ENCODE measurements at regions not wholly inside any gene's neighbourhood (a gene's known extent, or its start where the extent isn't known, plus 50 kb on each side); places are given as distances from the start of the nearest gene placed in this dataset.
"Not testable (repeated sequence)": the region's sequence is repeated elsewhere in the genome, so short reads cannot be mapped to it uniquely, and the experiment has no call there.

DNA sequence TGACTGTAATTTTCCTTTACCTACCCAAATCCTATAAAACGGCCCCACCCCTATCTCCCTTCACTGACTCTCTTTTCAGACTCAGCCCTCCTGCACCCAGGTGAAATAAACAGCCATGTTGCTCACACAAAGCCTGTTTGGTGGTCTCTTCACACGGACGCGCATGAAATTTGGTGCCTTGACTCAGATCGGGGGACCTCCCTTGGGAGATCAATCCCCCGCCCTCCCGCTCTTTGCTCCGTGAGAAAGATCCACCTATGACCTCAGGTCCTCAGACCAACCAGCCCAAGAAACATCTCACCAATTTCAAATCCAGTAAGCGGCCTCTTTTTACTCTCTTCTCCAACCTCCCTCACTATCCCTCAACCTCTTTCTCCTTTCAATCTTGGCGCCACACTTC lies 1344.7 kb upstream of the GOT2 start:
- not testable (repeated sequence) for DNase-seq

DNA sequence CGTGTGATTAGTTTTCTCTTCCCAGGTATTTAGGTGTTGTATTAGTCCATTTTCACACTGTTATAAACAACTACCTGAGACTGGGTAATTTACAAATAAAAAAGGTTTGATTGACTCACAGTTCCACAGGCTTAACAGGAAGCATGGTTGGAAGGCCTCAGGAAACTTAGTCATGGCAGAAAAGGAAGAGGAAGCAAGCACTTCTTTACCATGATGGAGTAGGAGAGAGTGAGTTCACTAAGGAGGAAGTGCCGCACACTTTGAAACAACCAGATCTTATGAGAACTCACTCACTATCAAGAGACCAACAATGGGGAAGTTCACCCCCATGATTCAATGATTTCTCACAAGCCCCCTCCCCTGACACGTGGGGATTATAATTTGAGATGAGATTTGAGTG lies 1343.7 kb upstream of the GOT2 start:
- DNase-seq: no peak

- DNase-seq: no peak
Measured at GRCh38 chr16:60074378-60074777, 1340.3 kb upstream of the GOT2 start.

GRCh38 chr16:60073376-60073775 lies 1339.3 kb upstream of the GOT2 start:
- no peak for DNase-seq

- no peak for DNase-seq
Measured at GRCh38 chr16:60064026-60064425, 1329.9 kb upstream of the GOT2 start.

- no peak for DNase-seq
Measured at GRCh38 chr16:60061396-60061795, 1327.3 kb upstream of the GOT2 start.

GRCh38 chr16:60060731-60061130 lies 1326.6 kb upstream of the GOT2 start:
- DNase-seq: no peak

GRCh38 chr16:60059141-60059540 lies 1325.0 kb upstream of the GOT2 start:
- DNase-seq: no peak

DNA sequence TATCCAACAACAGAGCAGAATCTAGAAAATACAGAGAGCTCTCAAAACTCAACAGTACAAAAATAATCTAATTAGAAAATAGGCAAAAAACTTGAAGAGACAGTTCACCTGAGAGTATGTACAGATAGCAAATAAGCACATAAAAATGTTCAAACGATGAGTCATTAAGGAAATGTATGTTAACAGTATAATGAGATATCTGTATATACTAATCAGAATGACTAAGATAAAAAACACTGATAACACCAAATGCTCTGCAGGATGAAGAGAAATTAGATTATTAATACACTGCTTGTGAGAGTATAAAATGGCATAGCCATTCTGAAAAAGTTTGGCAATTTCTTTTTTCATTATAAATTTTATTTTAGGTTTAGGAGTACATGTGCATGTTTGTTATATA lies 1307.6 kb upstream of the GOT2 start:
- DNase-seq: no peak

DNA sequence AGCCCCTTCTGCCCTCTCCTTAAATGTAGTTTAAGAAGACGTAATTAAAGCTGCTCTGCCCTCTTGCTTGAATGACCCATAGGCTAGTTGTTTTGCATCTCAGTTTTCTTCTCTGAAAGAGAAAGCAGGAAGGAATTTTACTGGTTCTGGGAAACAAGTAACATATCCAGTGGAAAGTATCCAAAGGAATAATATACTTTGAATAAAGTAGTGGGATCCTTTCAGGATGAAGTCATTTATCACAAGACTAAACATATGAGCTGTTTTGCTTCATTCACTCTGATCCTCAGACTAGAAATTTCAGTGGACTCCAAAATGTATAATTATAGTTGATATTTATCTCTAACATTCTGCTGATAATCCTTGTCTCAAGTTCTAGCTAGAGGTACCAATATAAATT lies 1297.6 kb upstream of the GOT2 start:
- no peak for DNase-seq

DNA sequence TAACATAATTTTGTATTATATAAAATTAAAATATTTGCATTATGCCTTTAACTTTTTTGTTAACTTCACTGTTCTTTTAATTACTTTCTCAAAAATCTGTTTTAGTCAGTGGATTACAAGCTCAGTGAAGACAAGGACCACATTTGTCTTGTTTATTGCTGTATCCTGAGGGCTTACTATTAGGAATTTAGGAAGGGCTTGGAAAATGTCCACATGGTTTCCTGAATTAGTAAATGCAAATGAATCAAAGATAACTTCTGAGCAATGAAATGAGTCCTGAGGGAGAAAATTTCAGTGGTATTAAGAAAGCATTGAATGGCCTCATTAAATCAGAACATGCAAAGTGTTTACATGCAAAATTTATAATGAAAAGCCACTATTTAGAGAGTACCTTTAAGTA lies 1293.2 kb upstream of the GOT2 start:
- DNase-seq: no peak

DNA sequence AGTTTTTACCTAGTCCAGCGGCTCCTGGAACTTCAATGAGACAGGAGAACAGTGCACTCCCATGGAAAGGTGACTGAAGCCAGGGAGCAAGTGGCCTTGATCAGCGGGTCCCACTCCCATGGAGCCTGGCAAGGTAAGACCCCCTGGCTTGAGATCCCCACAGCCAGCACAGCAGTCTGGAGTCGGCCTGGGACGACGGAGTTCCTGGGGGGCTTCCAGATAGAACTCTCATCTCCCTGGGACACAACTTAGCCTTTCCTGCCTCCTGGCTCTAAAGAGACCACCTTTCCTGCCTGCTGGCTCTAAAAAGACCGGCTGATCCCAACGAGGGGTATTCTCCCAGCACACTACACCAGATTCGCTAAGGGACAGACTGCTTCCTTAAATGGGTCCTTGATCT lies 1279.0 kb upstream of the GOT2 start:
- no peak for DNase-seq

DNA sequence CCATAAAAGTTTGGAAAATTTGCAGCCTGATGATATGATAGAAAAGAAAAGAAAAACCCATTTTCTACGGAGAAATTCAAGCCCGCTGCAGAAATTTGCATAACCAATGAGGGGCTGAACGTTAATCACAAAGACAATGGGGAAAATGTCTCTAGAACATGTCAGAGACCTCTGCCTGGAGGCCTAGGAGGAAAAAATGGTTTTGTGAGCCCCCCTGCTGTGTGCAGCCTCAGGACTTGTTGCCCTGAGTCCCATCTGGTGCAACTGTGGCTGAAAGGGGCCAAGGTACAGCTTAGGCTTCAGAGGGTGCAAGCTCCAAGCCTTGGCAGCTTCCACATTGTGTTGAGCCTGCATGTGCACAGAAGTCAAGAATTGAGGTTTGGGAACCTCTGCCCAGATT lies 1267.4 kb upstream of the GOT2 start:
- no peak for DNase-seq

GRCh38 chr16:59997706-59998105 lies 1263.6 kb upstream of the GOT2 start:
- DNase-seq: no peak

DNA sequence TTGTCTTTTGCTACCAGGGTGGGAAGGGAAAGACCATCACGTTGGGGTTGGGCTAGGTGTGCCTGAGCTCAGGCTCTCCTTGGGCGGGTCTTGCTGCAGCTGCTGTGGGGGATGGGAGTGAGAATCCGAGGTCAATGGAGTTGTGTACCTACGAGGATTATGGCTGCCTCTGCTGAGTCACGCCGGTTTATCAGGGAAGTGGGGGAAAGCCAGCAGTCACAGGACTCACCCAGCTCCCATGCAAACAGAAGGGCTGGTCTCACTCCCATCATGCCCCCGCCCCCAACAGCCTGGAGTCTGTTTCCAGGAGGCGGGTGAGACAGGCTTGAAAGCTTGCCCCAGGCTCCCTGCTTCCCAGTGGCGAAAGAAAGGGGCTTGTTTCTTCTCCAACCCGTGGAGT lies 1259.0 kb upstream of the GOT2 start:
- no peak for DNase-seq

DNA sequence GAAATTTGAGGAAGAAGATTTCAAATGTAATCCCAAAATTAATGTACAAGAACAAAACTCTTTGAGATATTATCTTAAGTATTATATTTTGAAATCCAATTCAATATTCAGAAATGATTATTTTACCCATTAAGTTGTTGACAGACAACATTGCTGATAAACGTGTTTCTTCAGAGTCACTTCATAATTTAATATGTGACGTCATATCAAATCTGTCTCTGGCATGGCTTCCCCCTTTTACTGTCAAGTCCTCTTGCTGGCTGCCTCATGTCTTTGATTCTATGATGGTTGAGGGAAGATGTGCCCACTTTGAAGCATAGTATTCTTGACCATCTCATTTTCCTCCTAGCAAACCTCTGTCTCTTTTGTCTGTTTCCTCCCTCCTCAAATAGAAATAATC lies 1257.1 kb upstream of the GOT2 start:
- no peak for DNase-seq

DNA sequence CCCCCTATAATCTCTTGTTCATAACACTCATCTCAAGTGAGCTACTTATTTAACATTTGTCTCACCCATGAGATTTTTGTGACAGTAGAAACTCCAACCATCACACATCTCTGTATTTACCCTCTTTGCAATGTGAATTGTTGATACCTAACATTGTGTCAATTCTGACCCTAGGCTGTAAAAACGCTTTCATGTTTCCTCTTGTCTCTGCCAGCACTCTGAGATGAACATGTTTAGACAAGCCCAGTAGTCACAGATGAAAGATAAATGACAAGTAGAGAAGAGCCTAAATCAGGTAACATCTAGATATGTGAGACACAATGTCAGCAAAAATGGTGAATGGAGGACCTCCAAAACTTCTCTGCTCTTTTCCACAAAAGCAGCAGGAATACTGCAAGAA lies 1254.5 kb upstream of the GOT2 start:
- no peak for DNase-seq

DNA sequence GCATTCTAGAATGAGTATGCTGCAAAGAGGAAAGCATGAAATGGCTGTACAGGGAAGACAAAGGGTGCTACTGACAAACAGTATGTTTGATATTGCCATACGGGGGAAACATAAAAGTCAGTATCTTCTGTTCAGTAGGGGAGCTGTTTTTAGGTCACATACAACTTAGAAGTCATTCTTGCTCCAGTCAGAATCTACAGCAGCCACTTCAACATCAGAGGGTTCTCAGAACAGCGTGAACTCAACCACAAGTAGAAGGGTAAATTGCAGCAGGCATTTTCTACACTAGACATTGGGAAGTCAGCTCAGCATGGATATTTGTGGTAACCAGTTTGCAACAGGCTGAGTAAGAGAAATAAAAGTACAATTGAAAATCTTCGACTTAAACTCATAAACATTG lies 1241.8 kb upstream of the GOT2 start:
- DNase-seq: no peak

DNA sequence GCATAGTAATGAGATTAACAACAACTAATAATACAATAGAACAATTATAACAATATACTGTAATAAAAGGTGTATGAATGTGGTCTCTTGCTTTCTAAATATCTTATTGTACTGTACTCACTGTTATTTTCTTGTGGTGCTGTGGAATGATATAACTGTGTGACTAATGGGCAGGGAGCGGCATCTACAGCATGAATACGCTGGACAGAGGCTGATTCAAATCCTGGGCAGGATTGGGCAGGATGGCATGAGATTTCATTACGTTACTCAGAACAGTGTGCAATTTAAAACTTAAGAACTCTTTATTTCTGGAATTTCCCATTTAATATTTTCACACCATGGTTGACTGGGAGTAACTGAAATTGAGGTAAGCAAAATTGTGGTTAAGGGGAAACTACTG lies 1239.8 kb upstream of the GOT2 start:
- no peak for DNase-seq

GRCh38 chr16:59971264-59971663 lies 1237.1 kb upstream of the GOT2 start:
- DNase-seq: no peak

GRCh38 chr16:59964232-59964924 lies 1230.3 kb upstream of the GOT2 start:
- no peak for DNase-seq

GRCh38 chr16:59959311-59959710 lies 1225.2 kb upstream of the GOT2 start:
- DNase-seq: no peak

DNA sequence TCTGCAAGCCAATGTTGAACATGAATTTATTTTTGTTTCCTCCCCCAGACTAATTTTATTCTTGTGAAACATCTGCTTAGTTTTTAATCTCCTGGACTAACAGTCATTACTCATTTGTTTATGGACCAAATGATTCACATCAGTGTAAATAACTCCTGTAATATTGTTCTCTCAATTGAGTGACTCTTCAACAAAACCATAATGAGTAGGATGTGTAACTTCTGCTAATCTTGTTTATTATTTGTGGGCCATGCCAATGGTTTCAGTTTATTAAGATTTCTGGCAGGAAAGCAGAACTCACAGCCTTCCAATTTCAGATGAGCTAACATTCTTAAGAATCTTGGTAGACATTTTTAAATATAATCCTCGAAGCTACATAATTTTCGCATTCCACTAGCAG lies 1216.3 kb upstream of the GOT2 start:
- DNase-seq: no peak

DNA sequence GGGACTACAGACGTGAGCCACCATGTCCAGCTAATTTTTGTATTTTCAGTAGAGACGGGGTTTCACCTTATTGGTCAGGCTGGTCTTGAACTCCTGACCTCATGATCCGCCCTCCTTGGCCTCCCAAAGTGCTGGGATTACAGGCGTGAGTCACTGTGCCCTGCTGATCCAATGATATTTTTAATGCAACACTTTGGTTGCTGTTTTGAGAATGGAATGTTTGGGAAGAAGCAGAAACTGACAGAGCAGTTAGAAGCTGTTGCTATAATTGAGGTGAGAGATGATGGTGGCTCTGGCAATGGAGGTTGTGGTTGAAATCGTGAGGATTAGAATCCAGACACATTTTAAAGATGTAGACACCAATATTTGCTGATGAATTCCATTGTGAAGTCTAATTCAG lies 1209.9 kb upstream of the GOT2 start:
- not testable (repeated sequence) for DNase-seq

DNA sequence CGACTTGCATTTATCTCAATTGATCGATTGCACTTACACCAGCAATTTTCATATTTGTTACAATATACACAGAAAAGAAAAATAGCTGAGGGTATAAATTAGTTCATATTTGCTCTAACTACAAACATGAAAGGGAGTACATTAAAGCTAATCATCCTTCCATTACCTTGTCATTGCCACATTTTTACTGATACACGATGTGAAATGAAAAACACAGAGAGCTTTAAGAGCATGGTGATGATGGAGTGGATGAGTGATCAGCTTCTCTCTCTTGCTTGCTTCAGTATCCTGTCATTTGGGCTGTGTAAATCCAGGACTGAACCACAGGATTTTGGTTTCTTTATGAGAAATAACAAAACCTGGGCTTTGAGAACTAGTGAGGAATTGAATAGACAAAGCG lies 1207.5 kb upstream of the GOT2 start:
- no peak for DNase-seq

- no peak for DNase-seq
Measured at GRCh38 chr16:59920054-59920453, 1185.9 kb upstream of the GOT2 start.
